Gastroesophageal sphincter (tissue), 4 donors: ENCODE measurements at regions not wholly inside any gene's neighbourhood (a gene's known extent, or its start where the extent isn't known, plus 50 kb on each side); places are given as distances from the start of the nearest gene placed in this dataset.

Experiments used
- ATAC-seq: fragments of 150-250 bp; one replicate; pipeline ENCODE4 v1.9.1; 2016; ENCODE audit warnings: mild to moderate bottlenecking, moderate library complexity
- H3K27ac ChIP-seq, 4 donors: fragments of 200-600 bp; sonication (generic) in 3 of 4; 1 replicate in 3 of 4; 2 replicates in 1 of 4; pipeline ENCODE4 v1.5.1; 2016 to 2019
- H3K27me3 ChIP-seq: fragments of 200-600 bp; sonication (generic); one replicate; pipeline ENCODE4 v1.5.1; 2019
- H3K36me3 ChIP-seq, 2 donors: fragments of 200-600 bp; sonication (generic); one replicate each; pipeline ENCODE4 v1.5.1; 2019; ENCODE audit warnings: control low read depth in 1 of 2
- H3K4me1 ChIP-seq, 3 donors: fragments of 200-600 bp; sonication (generic); 1 replicate in 2 of 3; 2 replicates in 1 of 3; pipeline ENCODE4 v1.5.1; 2016 to 2019; ENCODE audit warnings: control low read depth in 2 of 3
- H3K4me3 ChIP-seq, 2 donors: fragments of 200-600 bp; sonication (generic); one replicate each; pipeline ENCODE4 v1.5.1; 2019; ENCODE audit warnings: mild to moderate bottlenecking in 1 of 2, moderate library complexity in 1 of 2
- H3K9me3 ChIP-seq, 3 donors: fragments of 200-600 bp; sonication (generic); one replicate each; pipeline ENCODE4 v1.5.1; 2017 to 2019; ENCODE audit warnings: control low read depth in 2 of 3
- CTCF ChIP-seq, 4 experiments: fragments of 200-600 bp in 2 of 4; fragments of 450-650 bp in 2 of 4; sonication (generic) in 1 of 4; IDR thresholded peaks; one replicate each; pipeline ENCODE4 v1.5.1; 2017 to 2019; ENCODE audit warnings: antibody characterized with exemption in 4 of 4, mild to moderate bottlenecking in 2 of 4, moderate library complexity in 2 of 4
- EP300 ChIP-seq: sonication (generic); formaldehyde crosslinking; IDR thresholded peaks from one replicate; pipeline ENCODE4 v1.6.1; 2017; ENCODE audit warnings: antibody characterized with exemption, mild to moderate bottlenecking
- POLR2A ChIP-seq, 2 donors: fragments of 450-650 bp; IDR thresholded peaks; one replicate each; pipeline ENCODE4 v1.6.1; 2017; ENCODE audit warnings: antibody characterized with exemption in 2 of 2, mild to moderate bottlenecking in 2 of 2, moderate library complexity in 1 of 2
- POLR2AphosphoS5 ChIP-seq: sonication (generic); formaldehyde crosslinking; IDR thresholded peaks from one replicate; pipeline ENCODE4 v1.6.1; 2017; ENCODE audit warnings: antibody characterized with exemption
- WGBS, 2 donors: methylation state at CpG; one replicate each; pipeline ENCODE4 v1.1.5; 2018; ENCODE audit warnings: low coverage in 1 of 2; 5-methylcytosine and 5-hydroxymethylcytosine counted together

DNA sequence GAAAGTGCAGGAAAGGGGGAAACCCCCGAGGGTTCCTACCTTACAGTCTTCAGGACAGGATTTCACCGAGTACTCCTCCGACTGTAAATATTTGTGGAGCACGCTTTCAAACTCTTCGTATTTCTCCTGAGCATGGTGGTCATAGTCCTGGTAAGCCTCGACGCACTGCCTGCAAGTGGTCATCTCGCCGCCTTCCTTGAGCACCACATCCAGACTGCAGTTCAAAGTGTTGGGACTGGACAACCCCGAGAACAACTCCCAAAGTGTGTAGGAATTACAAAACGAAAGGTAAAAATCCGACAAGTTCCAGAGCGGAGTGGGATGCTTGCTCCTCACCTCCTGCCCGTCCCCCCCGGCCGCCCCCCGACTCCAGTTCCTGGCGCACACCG, 349.7 kb downstream of the LIG4 start:
- 6% methylated on average over 13 of the region's 19 CpGs; no CpG with 5 or more reads in 1 of the 2 donors for WGBS, 2 donors
- H3K36me3 ChIP-seq: no peaks in the 10 kb centered on the region
- no peak overlapping the region for H3K27ac ChIP-seq
- TF ChIP-seq CTCF (IDR thresholded peaks at IDR 0.05): no peak
- TF ChIP-seq POLR2AphosphoS5: no peak
- TF ChIP-seq POLR2A (IDR thresholded peaks at IDR 0.05): no peak
- no peak for TF ChIP-seq EP300
- peaks cover 72% of the 10 kb centered on the region for H3K27me3 ChIP-seq
- peak overlapping the region in 1 of 2 donors; percentile 52 for H3K4me3 ChIP-seq
- no peak for ATAC-seq
- peaks cover 0 to 33% (median 14%) of the 10 kb centered on the region in 3 donors for H3K4me1 ChIP-seq
- H3K9me3 ChIP-seq: no peaks in the 10 kb centered on the region

- peaks cover 0 to 33% (median 14%) of the 10 kb centered on the region in 3 donors for H3K4me1 ChIP-seq
- TF ChIP-seq EP300 (no peak), CTCF (IDR thresholded peaks at IDR 0.05) (no peak), POLR2AphosphoS5 (no peak), POLR2A (IDR thresholded peaks at IDR 0.05) (no peak)
- WGBS, 2 donors: 6 to 50% methylated on average over 1 to 2 of the region's 2 CpGs
- H3K9me3 ChIP-seq: no peaks in the 10 kb centered on the region
- H3K4me3 ChIP-seq: peak overlapping the region in 1 of 2 donors; percentile 52
- H3K27me3 ChIP-seq: peaks cover 68% of the 10 kb centered on the region
- no peaks in the 10 kb centered on the region for H3K36me3 ChIP-seq
- H3K27ac ChIP-seq: no peak overlapping the region
- ATAC-seq: no peak
Observed at GRCh38 chr13:107865318-107865575, 350.1 kb downstream of the LIG4 start.

- Histone ChIP-seq H3K27ac (no peak overlapping the region), H3K27me3 (peaks cover 63% of the 10 kb centered on the region), H3K9me3 (no peaks in the 10 kb centered on the region), H3K36me3 (no peaks in the 10 kb centered on the region), H3K4me3 (no peak overlapping the region), H3K4me1 (peaks cover 0 to 33% (median 14%) of the 10 kb centered on the region in 3 donors)
- TF ChIP-seq EP300: no peak
- no peak for TF ChIP-seq POLR2AphosphoS5
- no peak for TF ChIP-seq POLR2A (IDR thresholded peaks at IDR 0.05)
- TF ChIP-seq CTCF (IDR thresholded peaks at IDR 0.05): no peak
- ATAC-seq: no peak
- 21 to 31% methylated on average over 10 of the region's 10 CpGs for WGBS, 2 donors
Observed at GRCh38 chr13:107864543-107865317, 350.6 kb downstream of the LIG4 start.

DNA sequence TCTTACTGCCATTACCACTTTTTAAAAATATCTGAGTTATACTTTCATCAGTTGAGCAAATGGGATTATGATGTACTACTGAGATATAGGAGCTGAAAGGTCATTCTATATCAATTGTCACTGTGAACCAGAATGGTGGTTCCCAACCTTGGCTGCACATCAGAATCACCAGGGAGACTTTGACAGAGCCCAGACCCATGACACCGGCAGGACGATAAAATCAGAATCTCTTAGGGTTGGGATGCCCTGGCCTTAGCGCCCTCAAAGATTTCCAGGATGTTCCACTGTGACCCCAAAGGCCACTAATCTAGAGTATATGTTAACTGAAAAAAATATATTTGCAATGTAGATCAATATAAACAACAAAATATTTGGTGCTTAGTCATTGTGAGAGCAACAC, 355.1 kb downstream of the LIG4 start:
- WGBS, 2 donors: 85 to 87% methylated on average over 3 of the region's 3 CpGs
- H3K27ac ChIP-seq: no peak overlapping the region
- no peak overlapping the region for H3K4me3 ChIP-seq
- no peak for ATAC-seq
- H3K9me3 ChIP-seq: no peaks in the 10 kb centered on the region
- TF ChIP-seq EP300 (no peak), CTCF (IDR thresholded peaks at IDR 0.05) (no peak), POLR2AphosphoS5 (no peak), POLR2A (IDR thresholded peaks at IDR 0.05) (no peak)
- no peaks in the 10 kb centered on the region for H3K4me1 ChIP-seq
- H3K36me3 ChIP-seq: no peaks in the 10 kb centered on the region
- H3K27me3 ChIP-seq: peaks cover 20% of the 10 kb centered on the region

DNA sequence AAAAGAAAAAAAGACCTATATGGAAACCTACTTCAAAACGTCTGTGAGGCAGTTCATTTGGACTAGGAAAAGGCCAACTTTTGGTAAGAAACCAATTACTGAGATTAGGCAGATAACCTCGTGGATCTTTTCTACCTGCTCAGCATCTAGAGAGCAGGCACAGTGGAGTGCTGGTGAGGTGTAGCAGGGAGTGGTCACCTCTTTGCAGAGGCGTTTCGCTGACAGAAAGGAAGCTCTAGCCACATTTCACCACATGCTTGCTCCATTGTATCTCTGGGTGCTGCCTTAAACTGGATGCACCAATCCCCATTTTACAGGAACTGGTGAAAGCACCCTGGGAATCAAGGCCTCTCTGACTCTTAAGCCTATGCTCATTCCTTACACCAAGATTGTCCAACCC, 360.5 kb downstream of the LIG4 start:
- no peaks in the 10 kb centered on the region for H3K4me1 ChIP-seq
- no peaks in the 10 kb centered on the region for H3K27me3 ChIP-seq
- H3K4me3 ChIP-seq: no peak overlapping the region
- H3K36me3 ChIP-seq: no peaks in the 10 kb centered on the region
- TF ChIP-seq POLR2A (IDR thresholded peaks at IDR 0.05) (no peak), POLR2AphosphoS5 (no peak), EP300 (no peak), CTCF (IDR thresholded peaks at IDR 0.05) (no peak)
- H3K27ac ChIP-seq: no peak overlapping the region
- 52% methylated on average over 4 of the region's 4 CpGs; no CpG with 5 or more reads in 1 of the 2 donors for WGBS, 2 donors
- H3K9me3 ChIP-seq: no peaks in the 10 kb centered on the region
- no peak for ATAC-seq
